IPS-NIHi7 (cell line): ENCODE measurements at regions not wholly inside any gene's neighbourhood (a gene's known extent, or its start where the extent isn't known, plus 50 kb on each side); places are given as distances from the start of the nearest gene placed in this dataset.
A peak's percentile ranks its signal among the peaks of the same experiment; 100 is the strongest.

Source experiments
- DNase-seq: peaks from one replicate; pipeline ENCODE4 v3.0.0; 2012; ENCODE audit warnings: mixed read lengths; ENCODE audit errors: extremely low spot score

DNA sequence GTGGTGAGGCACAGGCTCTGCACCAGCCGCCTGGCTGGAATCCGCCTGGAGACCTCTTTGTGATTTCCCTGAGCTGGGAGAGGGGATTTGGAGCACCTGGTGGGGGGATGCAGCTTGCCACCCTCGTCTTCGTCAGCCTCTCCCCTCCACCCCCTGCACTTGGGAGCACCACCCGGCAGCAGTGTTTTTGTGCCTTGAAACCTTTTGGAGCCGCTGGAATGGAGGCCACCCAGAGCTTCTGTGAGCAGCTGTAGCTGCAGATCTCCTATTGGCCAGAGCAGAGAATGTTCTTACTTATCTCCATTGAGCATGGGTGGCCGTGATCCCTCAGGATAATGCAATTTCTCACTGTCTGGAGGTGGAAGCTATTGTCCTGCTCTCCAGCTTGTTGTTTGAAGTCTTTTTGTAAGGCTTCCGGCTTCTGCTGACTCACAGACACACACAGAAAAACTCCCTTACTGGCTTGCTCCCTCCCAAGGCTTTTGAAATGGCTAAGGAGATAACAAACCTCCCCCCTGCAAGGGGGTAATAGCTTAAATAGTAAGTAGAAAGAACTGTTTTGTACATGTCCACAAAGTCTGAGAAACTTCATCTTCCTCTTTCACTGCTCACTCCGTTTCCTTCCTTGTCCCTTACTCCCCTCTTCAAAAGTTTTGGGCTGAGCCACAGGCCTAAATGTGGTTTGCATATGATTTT lies 271.2 kb downstream of the PRL start:
- DNase-seq, result peak; percentile 76

DNA sequence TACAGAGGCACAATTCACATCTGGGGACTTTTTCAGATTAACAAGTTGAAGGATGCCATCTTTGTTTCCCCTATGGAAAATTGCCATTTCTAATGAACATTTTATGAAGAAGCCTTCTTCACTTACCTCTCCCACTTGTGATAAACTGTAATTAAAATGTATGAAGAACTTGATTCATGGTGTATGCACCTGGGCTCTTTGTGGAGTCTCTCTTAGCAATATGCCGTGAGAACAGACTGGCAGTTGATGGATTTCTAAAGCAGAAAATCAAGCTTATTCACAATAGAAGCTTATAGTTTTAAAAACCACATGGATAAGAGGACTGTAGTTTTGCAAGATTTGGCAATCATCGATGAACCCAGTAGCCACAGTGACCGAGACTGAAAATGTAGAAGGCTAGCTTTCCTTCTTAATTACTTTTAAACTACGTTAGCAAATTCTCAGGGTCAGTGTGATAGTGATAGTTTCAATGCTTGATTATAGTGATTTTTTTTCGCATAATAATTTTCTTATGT lies 270.6 kb downstream of the PRL start:
- no peak for DNase-seq

DNA sequence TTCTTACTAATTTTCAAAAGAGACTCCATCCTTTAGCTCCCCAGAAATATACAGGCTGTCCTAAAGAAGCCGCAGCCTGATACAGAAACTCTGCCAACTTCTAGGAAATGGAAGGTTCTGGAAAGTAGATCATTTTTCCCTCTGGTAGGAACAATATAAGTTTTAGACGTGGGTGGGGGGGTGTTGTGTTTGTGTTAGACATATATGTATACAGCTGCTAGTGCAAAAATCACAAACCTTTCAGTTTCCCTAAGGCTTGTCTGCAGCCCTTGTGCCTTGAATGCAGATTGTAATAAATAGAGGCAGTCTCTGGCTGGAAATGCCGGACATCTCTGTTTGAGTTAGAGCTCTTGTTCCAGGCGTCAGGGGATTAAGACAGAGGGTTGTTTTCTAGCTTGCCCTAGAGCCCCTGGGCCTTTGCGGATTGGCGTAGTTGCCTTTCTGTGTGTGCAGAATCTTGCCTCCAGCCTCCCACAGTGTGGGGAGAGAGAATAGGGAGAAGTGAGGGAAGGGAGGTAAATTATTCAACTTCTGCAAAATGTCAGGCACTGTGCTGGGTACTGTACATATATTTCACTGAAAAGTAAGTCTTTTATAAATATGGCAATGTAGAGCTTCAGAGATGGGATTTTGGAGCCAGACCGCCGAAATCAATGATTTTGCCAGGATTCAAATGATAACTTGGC lies 269.7 kb downstream of the PRL start:
- no peak for DNase-seq

GRCh38 chr6:22028403-22029090 lies 268.3 kb downstream of the PRL start:
- no peak for DNase-seq

GRCh38 chr6:22029171-22029570 lies 267.7 kb downstream of the PRL start:
- DNase-seq, result no peak

GRCh38 chr6:22030730-22031619 lies 265.9 kb downstream of the PRL start:
- DNase-seq, result no peak

DNA sequence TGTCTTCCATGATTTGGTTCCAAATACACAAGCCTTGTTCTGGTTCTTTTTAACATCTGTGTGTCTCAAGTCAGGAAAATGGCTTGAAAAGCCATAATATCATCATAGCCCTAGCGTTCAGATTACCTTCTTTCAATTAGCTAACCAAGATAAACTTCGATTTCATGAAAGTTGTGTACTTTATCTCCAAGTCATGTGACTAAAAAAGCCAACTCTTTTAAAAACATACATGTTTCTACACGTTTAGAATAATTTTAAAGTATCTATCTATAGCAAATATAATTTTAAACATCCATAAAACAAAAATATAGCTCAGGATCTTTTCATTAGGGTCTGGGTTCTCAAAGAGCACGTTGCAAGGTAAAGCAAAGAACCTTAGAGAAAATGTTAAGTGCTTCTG lies 261.1 kb downstream of the PRL start:
- DNase-seq, result no peak

DNA sequence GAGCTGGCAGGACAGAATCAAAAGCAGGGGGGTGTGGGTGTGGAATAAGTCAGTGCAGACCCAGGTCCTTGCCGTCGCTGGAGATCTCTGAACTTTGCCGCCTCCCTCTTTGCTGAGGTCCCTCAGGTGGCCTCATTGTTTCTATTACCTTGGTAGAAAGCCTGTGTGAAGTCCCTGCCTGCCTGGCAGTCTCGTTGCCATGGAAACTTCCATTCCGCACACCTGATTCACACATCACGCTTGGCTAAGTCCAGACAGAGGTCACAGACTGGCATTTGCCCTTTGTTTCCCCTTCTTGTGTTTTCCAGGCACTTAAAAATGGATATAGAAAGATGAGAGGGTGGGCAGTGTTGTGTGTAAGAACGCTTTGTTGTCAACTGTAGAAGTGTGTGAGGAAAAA lies 260.6 kb downstream of the PRL start:
- DNase-seq, result peak; percentile 73

DNA sequence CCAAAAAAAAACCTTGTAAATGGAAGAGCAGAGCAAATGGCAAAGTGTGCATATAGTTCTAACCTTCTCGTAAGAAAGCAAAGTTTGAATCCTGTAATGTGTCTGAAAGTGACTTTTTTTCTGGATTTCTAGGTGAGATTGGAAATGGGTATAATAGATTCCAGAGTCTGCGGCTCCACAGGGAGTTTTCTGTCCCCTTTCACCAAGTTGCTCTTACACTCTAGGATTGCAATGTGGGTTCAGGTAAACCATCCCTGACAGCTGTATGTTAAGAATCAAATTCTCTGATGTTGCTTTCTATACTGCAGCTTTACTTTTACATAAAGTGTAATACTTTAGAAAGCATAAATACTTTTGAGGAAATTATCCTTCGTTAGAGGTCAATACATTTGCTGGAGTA lies 260.1 kb downstream of the PRL start:
- DNase-seq, result no peak

DNA sequence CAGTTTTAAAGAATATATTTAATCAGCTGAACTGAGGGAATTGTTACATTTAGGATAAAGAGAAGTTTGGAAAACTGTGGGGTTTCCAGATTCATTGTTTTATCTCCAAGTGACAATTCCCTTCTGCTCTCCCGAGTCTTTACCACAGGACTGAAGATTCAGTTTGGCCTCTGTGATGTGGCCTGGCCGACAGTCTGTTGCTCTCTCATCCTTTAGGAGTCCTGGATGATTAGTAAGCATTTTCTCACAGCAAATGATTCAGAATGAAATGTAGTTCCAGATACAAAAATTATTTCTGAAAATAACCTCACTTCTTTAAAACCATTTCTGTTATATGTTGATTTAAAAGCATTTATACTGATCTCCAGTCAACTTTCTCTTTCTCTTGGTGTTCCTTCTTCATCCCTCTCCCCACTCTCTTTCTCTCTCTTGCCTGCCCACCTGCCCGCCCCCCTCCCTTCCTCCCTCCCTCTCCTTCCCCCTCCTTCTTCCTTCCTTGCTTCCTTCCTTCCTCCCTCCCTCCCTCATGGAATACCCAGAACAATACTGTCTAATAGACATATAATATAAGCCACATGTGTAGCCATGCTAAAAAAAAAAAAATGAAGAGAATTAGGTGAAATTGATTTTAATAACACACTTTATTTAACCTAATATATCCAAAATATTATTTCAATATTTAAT lies 254.9 kb downstream of the PRL start:
- no peak for DNase-seq

GRCh38 chr6:22042706-22043105 lies 254.1 kb downstream of the PRL start:
- DNase-seq, result no peak

DNA sequence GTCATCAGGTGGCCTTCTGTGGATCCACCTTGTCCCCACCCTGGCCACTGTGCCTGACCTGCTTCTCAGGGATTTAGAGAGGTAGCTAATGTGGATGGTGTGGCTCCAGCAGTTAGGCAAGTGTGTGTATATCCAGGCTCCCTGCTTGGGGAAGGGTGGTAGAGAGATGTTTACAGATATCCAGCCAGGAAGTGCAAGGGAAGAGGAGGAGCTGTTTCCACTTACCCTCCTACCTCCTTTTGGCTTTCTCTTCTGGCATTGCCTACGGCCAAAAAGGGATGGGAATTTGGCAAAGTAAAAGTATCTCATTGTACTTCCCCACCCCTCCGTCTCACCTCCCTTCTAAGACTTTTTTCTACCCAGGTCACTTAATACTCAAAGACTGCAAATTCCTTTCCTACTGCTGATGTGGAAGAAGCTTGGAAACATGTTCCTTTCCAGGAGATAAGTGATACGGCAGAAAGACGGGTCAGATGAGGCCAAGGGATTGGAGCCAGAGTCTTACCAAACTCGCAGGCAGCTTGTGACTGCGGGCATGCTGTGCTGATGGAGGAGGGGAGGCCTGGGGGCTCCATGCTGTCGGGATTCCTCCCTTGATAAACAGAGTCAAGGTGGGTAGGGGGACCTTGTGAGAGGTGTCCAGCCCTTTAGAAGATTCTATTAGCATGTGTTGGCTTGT lies 253.4 kb downstream of the PRL start:
- DNase-seq, result no peak

DNA sequence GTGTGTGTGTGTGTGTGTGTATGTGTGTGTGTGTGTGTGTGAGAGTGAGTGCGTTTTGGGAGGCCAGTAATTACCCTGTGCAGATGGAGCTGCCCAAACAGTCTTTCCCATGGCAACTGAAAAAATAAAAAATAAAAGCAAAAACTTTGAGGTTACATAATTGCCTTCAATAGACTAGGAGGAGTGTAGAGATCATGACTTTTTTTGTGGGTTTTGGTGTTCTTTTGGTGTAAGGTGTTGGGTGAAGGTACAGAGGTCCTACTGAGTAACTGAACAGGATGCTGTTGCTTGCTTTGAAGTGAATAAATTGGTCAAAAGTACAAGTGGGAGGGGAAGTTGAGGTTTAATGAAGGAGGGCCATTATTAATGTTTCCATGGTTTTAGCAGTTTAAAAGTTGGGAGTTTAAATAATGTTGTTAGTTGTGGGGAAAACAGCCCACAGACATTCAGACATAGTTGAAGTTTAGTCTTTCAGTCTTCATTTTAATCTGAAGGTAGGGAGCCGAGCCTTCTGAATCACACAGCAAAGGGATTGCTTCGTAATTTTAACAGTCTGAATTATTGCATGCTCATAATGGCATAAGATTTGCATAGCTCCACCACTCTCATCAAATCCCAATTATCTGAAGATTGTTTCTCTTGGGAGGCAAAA lies 251.4 kb downstream of the PRL start:
- DNase-seq, result no peak

GRCh38 chr6:22049002-22049401 lies 247.8 kb downstream of the PRL start:
- DNase-seq, result no peak

DNA sequence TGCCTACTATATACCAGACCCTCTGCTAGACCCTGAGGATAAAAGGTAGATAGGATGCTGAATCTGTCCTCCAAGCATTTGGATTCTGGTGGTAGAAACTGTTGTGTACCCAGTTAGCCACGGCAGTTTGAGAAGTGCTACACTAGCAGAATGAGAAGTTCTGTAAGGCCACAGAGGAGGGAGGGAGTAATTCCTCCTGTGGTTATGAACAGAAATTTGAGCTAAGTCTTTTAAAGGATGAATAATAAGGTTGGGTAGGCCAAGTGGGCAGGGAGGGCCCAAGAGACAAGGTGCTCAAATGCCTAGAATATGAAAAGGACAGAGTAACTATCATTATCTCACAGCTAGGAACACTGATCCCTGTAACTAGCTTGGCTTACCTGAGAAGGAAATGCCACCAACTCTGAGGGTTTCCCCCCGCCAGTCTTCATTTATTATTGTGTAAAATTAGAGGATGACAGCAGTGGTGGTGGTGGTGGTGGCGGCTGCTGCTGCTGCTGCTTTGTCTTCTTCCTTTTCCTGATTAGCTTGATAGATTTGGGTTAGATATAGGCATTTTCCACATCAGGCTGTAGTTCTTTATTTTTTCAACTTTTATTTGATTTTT lies 243.3 kb downstream of the PRL start:
- no peak for DNase-seq

DNA sequence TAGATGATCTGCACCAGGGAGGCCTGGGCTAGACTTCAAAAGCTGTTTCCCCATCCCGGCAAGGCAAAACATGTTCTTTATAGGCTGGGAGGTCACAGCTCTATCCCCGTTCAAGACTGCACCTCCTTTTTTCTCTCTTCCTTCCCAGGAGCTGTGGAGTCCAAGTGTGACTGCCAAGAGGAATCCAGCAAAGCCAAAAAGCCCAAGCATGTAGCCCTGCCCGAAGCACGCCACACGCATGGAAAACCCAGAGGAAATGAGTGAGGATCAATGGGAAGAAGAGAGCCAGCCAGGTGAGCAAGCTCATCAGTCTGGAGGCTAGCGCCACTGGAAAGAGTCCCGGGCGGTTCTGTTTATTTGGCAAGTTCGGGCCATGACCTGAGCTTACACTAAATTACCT lies 240.4 kb downstream of the PRL start:
- DNase-seq, result no peak

DNA sequence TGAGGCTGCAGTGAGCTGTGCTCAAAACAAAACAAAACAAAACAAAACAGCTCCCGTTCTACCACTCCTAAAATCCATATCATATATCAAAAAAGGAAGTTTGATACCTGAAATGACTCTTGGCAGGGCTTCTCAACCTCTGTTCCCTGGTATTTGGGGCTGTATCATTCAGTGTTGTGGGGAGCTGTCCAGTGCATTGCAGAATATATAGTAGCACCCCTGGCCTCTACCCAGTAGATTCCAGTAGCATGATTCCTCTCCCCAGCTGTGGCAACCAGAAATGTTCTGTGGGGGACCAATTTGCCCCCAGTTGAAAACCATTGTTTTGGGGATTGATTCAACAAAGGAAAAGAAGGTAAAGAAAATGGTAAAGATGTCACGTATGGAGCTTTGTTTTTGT lies 238.9 kb downstream of the PRL start:
- no peak for DNase-seq

GRCh38 chr6:22059126-22059525 lies 237.7 kb downstream of the PRL start:
- DNase-seq, result no peak

DNA sequence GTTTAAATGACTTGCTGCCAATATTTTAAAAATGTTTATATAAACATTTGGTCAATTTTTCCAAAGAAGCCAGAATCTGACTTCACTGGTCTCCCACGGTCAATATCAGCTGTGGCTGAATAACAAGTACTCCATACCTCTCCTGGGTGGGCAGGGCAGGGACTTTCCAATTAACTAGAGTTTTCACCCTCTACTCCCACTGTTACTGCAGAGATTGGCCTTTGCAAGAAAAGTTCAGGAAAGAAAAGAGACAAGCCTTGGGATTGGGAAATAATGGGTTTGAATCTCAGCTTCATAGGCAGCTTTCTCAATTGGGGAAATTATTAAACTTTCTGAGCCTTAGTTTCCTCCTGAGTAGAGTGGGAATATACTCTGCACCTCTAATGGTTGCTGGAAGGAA lies 236.9 kb downstream of the PRL start:
- DNase-seq, result no peak
